ENCODE measurements at regions not wholly inside any gene's neighbourhood (a gene's known extent, or its start where the extent isn't known, plus 50 kb on each side); places are given as distances from the start of the nearest gene placed in this dataset.

DNA sequence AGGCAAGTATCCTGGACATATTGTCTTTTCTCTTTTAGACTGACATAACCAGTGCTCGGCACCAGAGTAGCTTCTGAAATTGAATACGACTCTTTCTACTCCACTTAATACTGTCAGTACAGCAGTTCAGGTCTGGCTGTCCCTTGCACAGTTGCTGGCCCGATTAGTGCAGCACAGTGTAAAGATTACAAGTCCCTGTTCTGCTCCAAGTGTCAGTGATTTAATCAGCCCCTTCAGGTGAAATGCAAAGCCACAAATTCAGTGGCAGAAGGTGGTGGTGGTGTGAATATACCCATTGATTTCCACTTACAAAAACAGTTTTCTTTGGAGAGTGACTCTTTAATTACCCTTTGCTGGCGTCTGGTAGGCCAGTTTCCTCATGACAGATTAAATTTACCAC lies 545.4 kb downstream of the ADGRL2 start:
- TF ChIP-seq ZFX (IDR thresholded peaks at IDR 0.05): no peak
- TF ChIP-seq, protein P1, sequence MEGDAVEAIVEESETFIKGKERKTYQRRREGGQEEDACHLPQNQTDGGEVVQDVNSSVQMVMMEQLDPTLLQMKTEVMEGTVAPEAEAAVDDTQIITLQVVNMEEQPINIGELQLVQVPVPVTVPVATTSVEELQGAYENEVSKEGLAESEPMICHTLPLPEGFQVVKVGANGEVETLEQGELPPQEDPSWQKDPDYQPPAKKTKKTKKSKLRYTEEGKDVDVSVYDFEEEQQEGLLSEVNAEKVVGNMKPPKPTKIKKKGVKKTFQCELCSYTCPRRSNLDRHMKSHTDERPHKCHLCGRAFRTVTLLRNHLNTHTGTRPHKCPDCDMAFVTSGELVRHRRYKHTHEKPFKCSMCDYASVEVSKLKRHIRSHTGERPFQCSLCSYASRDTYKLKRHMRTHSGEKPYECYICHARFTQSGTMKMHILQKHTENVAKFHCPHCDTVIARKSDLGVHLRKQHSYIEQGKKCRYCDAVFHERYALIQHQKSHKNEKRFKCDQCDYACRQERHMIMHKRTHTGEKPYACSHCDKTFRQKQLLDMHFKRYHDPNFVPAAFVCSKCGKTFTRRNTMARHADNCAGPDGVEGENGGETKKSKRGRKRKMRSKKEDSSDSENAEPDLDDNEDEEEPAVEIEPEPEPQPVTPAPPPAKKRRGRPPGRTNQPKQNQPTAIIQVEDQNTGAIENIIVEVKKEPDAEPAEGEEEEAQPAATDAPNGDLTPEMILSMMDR (conservative IDR thresholded peaks at IDR 0.05): no peak
- no peak overlapping the region for H3K27ac ChIP-seq

DNA sequence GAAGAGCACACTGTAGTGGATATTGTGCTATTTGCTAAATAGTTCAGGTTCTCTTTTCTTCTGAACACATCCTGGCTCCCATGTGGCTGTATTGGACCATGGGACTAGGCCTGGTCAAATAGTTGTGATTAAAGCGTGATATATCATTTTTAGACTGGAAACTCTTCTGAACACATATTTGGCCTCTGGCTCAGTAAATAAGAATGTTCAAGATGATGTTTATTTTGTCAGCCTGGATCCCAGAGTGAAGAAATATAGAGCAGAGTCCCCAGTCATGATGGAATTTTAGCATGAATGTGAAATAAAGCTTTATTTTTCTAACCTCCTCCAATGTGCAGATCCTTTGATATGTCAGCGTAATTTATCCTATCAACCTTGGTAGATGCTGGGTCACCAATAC lies 542.6 kb downstream of the ADGRL2 start:
- H3K27ac ChIP-seq: no peak overlapping the region
- TF ChIP-seq, protein P1 (conservative IDR thresholded peaks at IDR 0.05): no peak
- TF ChIP-seq ZFX (IDR thresholded peaks at IDR 0.05): no peak

DNA sequence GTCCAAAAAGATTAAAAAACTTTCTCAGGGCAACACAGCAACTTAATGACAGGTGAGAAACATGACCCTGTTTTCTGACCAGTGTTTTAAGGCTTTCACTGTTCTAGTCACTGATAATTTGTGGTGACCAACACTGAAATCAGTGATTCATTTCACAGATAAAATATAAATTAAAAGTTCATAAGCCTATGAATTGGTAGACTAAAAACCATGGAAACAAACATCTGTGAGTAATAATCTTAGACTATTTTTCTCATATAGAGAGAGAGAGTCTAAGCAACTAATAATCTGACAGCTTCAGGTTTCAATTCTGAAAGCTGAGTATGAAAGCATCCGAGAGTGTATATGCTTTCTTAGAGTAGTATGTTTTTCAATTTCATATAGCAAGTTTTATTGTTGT lies 536.9 kb downstream of the ADGRL2 start:
- H3K27ac ChIP-seq: no peak overlapping the region
- TF ChIP-seq ZFX (IDR thresholded peaks at IDR 0.05): no peak
- TF ChIP-seq, protein P1 (conservative IDR thresholded peaks at IDR 0.05): no peak

DNA sequence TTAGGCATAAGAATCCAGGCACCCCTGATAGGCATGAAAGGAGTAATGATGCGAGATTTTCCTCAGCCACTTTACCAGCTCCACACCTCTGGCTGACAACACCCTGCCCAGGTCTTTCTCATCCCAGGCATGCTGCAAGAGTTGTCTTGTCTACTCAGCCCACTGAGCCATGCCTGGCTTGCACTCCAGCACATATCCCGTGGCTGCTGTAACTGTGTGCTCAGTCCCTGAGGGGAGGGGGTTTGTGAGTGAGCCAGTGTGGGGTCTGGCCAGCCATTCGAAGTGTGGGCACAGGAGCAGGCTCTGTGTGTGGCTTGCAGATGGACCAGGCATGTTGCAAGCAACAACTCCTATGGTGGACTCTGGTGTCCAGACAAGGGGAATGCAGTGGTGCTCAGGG lies 529.6 kb downstream of the ADGRL2 start:
- no peak for TF ChIP-seq ZFX (IDR thresholded peaks at IDR 0.05)
- TF ChIP-seq, protein P1 (conservative IDR thresholded peaks at IDR 0.05): no peak
- no peak overlapping the region for H3K27ac ChIP-seq

DNA sequence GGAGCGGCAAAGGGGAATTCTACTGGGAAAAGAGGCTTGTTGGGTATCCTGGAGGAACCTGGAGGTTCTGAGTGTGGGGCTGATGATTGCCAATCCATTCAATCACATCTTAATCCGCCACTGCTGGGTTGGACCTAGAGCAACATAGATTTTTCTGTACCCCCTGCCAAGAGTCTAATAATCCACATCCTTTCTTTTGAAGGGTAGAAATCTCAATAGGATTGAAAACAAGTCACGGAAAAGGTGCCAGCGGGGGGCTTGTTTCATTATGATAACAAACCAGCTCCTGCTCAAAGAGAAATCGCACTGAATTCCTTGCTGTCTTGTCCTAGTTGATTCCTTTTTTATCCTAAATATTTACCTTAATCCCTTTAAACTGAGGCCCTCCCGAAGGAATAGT lies 528.5 kb downstream of the ADGRL2 start:
- H3K27ac ChIP-seq: no peak overlapping the region
- TF ChIP-seq, protein P1 (conservative IDR thresholded peaks at IDR 0.05): no peak
- no peak for TF ChIP-seq ZFX (IDR thresholded peaks at IDR 0.05)

DNA sequence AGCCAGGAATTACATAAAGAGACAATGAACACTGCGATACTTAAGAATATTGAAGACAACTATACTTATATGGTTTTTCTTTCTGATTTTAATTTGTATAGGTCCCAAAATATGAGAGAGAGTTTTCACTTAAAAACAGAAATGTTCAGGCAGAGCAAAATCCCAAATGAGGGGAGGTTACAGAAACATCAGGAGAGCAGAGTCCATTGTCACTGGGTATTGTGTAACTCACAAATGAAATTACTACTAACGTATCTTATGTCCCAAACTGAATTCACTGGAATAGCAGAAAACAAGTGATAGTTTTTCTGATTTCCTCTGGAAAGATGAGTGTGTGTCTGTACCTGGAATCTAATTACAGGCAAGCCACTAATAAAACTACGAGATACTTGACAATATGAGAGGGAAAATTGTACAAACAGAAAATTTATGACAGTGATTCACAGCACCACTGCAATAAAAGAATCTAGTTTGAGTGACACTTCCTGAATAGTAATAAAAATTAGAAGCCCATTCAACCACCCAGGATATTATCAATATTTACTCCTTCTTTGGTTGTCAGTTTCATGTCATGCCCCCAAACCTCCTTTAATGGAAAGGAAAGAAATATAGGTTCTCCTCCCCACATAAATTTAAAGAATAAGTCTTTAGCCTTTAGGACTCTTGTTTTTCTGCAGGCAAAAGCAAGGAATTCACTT lies 522.6 kb downstream of the ADGRL2 start:
- TF ChIP-seq, protein P1 (conservative IDR thresholded peaks at IDR 0.05): no peak
- no peak for TF ChIP-seq ZFX (IDR thresholded peaks at IDR 0.05)
- H3K27ac ChIP-seq: no peak overlapping the region

DNA sequence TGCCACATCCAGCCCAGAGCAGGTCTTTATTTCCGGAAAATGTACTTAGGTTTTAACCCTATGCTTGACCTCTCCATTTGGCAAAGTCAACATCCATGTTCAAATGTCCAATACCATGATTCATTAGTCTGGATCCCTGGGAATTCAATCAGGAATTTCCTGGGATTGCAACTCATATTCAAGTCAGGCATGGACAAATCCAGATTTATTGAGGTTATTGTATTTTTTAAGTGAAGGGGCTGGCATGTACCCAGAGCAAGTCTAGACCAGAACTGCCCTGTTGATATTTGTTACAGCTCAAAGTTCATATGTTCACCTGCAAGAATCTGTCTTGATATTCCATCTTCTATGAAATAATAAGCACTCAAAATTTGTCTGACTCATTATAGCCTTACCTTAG lies 521.1 kb downstream of the ADGRL2 start:
- no peak overlapping the region for H3K27ac ChIP-seq
- TF ChIP-seq ZFX (IDR thresholded peaks at IDR 0.05): no peak
- TF ChIP-seq, protein P1 (conservative IDR thresholded peaks at IDR 0.05): no peak

Data from C4-2B (cell line).